SK-N-SH treated with all-trans-retinoic acid at 6 μM for 48 hours (cell line): ENCODE measurements at regions not wholly inside any gene's neighbourhood (a gene's known extent, or its start where the extent isn't known, plus 50 kb on each side); places are given as distances from the start of the nearest gene placed in this dataset.

Source experiments
- ARNTL ChIP-seq: fragments of 450-650 bp; formaldehyde crosslinking; IDR thresholded peaks from 2 replicates; pipeline ENCODE4 v1.5.0; 2020; ENCODE audit warnings: low read depth, mild to moderate bottlenecking, moderate library complexity, borderline replicate concordance
- BACH2 ChIP-seq: fragments of 250-450 bp; sonication (Bioruptor Pico); IDR thresholded peaks from 2 replicates; pipeline ENCODE4 v1.9.0; 2021; ENCODE audit warnings: mild to moderate bottlenecking, borderline replicate concordance
- ESRRG ChIP-seq: fragments of 250-450 bp; sonication (Bioruptor Pico); IDR thresholded peaks from 2 replicates; pipeline ENCODE4 v1.6.1; 2021; ENCODE audit warnings: mild to moderate bottlenecking
- ISL1 ChIP-seq: fragments of 250-450 bp; sonication (Bioruptor Pico); IDR thresholded peaks from 2 replicates; pipeline ENCODE4 v2.1.2; 2022; ENCODE audit warnings: mild to moderate bottlenecking, moderate library complexity
- OSR1 ChIP-seq: fragments of 250-450 bp; sonication (Bioruptor Pico); IDR thresholded peaks from 2 replicates; pipeline ENCODE4 v1.8.0; 2022; ENCODE audit warnings: moderate library complexity, mild to moderate bottlenecking, inconsistent platforms
- PPARA ChIP-seq: fragments of 250-450 bp; sonication (Bioruptor Pico); IDR thresholded peaks from 2 replicates; pipeline ENCODE4 v1.5.0; 2020; ENCODE audit warnings: mild to moderate bottlenecking, borderline replicate concordance
- SNAI2 ChIP-seq: fragments of 250-450 bp; sonication (Bioruptor Pico); IDR thresholded peaks from 2 replicates; pipeline ENCODE4 v1.5.0; 2020; ENCODE audit warnings: mild to moderate bottlenecking, moderate library complexity
- TCF4 ChIP-seq: fragments of 250-450 bp; sonication (Bioruptor Pico); IDR thresholded peaks from 2 replicates; pipeline ENCODE4 v1.8.0; 2021; ENCODE audit warnings: mild to moderate bottlenecking, moderate library complexity, borderline replicate concordance
- TOX ChIP-seq: fragments of 250-450 bp; sonication (Bioruptor Pico); IDR thresholded peaks from 2 replicates; pipeline ENCODE4 v1.8.0; 2021; ENCODE audit warnings: mild to moderate bottlenecking, moderate library complexity, borderline replicate concordance
- TSHZ2 ChIP-seq: fragments of 250-450 bp; sonication (Bioruptor Pico); IDR thresholded peaks from 2 replicates; pipeline ENCODE4 v1.5.0; 2020; ENCODE audit warnings: mild to moderate bottlenecking, moderate library complexity
- ZFP3 ChIP-seq: fragments of 250-450 bp; sonication (Bioruptor Pico); IDR thresholded peaks from 2 replicates; pipeline ENCODE4 v1.5.0; 2020; ENCODE audit warnings: mild to moderate bottlenecking, moderate library complexity
- ZFP30 ChIP-seq: fragments of 450-650 bp; formaldehyde crosslinking; IDR thresholded peaks from 2 replicates; pipeline ENCODE4 v1.5.0; 2022; ENCODE audit warnings: mild to moderate bottlenecking, moderate library complexity
- ZNF70 ChIP-seq: fragments of 450-650 bp; formaldehyde crosslinking; IDR thresholded peaks from 2 replicates; pipeline ENCODE4 v1.5.0; 2020; ENCODE audit warnings: mild to moderate bottlenecking, moderate library complexity
- TF ChIP-seq, protein P1 (sequence below): fragments of 250-450 bp; sonication (Bioruptor Pico); IDR thresholded peaks from 2 replicates; pipeline ENCODE4 v1.8.0; 2020; ENCODE audit warnings: mild to moderate bottlenecking, moderate library complexity, borderline replicate concordance

GRCh38 chr12:126432780-126433179, 1367.5 kb downstream of the AACS start:
- TF ChIP-seq ZFP3 (CRISPR knock-in tag) (no peak), TSHZ2 (CRISPR knock-in tag) (no peak), ARNTL (CRISPR knock-in tag) (no peak), ZFP30 (no peak), TOX (no peak), ESRRG (CRISPR knock-in tag) (no peak), OSR1 (CRISPR knock-in tag) (no peak), ISL1 (CRISPR knock-in tag) (no peak), TCF4 (no peak), PPARA (no peak), SNAI2 (CRISPR knock-in tag) (no peak), BACH2 (CRISPR knock-in tag) (no peak), ZNF70 (CRISPR knock-in tag) (no peak)
- TF ChIP-seq, protein P1, sequence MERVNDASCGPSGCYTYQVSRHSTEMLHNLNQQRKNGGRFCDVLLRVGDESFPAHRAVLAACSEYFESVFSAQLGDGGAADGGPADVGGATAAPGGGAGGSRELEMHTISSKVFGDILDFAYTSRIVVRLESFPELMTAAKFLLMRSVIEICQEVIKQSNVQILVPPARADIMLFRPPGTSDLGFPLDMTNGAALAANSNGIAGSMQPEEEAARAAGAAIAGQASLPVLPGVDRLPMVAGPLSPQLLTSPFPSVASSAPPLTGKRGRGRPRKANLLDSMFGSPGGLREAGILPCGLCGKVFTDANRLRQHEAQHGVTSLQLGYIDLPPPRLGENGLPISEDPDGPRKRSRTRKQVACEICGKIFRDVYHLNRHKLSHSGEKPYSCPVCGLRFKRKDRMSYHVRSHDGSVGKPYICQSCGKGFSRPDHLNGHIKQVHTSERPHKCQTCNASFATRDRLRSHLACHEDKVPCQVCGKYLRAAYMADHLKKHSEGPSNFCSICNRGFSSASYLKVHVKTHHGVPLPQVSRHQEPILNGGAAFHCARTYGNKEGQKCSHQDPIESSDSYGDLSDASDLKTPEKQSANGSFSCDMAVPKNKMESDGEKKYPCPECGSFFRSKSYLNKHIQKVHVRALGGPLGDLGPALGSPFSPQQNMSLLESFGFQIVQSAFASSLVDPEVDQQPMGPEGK (CRISPR knock-in tag), result no peak
